HFF-Myc (cell line): ENCODE measurements at regions not wholly inside any gene's neighbourhood (a gene's known extent, or its start where the extent isn't known, plus 50 kb on each side); places are given as distances from the start of the nearest gene placed in this dataset.
"Not testable (repeated sequence)": the region's sequence is repeated elsewhere in the genome, so short reads cannot be mapped to it uniquely, and the experiment has no call there.

Experiments used
- DNase-seq: peaks from one replicate; pipeline ENCODE4 v3.0.0-alpha.2; 2011; ENCODE audit warnings: low read depth; ENCODE audit errors: extremely low read depth
- H3K4me3 ChIP-seq: replicated peaks from 2 replicates; pipeline ENCODE4 v1.5.1; 2011; ENCODE audit warnings: low read depth, mild to moderate bottlenecking, control low read depth, low read length
- TF ChIP-seq, protein P1 (sequence below): IDR thresholded peaks from 2 replicates; pipeline ENCODE4 v1.5.1; 2012; ENCODE audit warnings: mild to moderate bottlenecking, low read depth, low read length, control low read depth; ENCODE audit errors: missing control alignments

DNA sequence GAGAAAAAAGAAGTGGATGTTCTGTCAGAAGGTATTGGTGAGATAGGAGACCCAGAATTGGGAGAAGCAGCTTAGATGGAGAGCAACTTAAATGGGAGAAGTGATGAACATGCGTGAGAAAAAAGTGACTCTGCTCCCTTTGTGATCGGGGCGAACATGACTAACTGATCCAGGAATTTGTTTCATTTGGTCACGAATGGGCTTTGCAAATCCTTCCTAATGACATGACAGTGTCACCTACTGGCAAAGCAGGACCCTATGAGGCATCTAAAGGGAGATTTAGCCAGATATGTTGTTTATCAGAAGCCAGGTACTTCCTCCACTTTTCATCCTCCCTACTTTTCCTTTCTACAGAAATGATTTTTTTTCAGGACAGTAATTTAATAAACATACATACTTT is 787.4 kb upstream of the RGMB start:
- DNase-seq = peak; percentile 1
- no peak overlapping the region for H3K4me3 ChIP-seq

DNA sequence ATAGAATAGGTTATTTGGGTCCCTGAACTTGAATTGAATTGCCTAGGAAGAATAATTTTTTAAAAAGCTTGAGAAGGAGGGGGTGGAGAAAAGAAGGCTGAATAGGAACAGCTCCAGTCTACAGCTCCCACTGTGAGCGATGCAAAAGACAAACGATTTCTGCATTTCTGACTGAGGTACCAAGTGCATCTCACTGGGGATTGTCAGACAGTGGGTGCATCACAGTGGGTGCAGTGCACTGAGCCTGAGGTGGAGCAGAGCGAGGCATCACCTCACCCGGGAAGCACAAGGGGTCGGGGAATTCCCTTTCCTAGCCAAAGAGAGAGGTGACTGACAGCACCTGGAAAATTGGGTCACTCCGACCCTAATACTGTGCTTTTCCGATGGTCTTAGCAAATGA is 782.2 kb upstream of the RGMB start:
- no peak for DNase-seq
- H3K4me3 ChIP-seq = no peak overlapping the region
- TF ChIP-seq, protein P1, sequence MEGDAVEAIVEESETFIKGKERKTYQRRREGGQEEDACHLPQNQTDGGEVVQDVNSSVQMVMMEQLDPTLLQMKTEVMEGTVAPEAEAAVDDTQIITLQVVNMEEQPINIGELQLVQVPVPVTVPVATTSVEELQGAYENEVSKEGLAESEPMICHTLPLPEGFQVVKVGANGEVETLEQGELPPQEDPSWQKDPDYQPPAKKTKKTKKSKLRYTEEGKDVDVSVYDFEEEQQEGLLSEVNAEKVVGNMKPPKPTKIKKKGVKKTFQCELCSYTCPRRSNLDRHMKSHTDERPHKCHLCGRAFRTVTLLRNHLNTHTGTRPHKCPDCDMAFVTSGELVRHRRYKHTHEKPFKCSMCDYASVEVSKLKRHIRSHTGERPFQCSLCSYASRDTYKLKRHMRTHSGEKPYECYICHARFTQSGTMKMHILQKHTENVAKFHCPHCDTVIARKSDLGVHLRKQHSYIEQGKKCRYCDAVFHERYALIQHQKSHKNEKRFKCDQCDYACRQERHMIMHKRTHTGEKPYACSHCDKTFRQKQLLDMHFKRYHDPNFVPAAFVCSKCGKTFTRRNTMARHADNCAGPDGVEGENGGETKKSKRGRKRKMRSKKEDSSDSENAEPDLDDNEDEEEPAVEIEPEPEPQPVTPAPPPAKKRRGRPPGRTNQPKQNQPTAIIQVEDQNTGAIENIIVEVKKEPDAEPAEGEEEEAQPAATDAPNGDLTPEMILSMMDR = no peak

More for the DNA sequence above, 787.4 kb upstream of the RGMB start:
- TF ChIP-seq, protein P1 = no peak

DNA sequence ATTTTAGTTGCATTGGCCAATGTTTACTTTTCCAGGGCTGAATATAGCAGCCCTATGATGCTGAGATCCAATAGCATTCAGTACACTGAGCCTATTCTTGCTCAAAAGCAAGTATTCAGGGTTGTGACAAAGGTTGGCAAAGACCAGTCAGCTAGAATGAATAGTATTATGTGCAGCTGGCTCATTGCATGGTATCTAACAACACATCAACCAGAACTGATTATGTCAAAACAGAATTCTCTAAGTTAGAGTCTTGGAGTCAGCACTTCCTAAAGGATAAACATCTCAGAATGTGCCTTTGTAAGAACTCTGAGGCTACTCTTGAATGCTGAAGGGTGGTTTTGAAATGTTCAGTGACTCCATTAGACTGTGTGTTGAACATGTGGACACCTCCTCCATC is 774.5 kb upstream of the RGMB start:
- no peak for DNase-seq
- H3K4me3 ChIP-seq = no peak overlapping the region
- TF ChIP-seq, protein P1 = no peak

DNA sequence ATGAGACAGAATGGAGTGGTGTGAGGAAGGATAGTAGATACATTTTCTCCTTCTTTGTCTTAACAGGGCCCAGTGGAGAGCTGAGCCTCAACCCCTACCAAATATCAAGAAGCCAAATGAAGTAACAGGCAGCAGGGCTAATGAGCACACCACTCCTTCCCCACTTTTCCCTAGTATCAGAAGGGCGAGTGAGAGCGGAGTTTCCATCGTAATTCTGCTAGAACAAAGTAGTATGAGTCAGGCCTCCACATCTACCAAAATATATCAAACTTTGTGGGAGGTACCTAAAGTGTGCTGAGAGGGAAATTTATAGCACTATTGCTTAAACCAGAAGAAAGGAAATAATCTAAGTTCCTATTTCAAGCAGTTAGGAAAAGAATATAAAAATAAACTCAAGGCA is 769.0 kb upstream of the RGMB start:
- no peak for DNase-seq
- TF ChIP-seq, protein P1 = no peak
- H3K4me3 ChIP-seq = no peak overlapping the region

DNA sequence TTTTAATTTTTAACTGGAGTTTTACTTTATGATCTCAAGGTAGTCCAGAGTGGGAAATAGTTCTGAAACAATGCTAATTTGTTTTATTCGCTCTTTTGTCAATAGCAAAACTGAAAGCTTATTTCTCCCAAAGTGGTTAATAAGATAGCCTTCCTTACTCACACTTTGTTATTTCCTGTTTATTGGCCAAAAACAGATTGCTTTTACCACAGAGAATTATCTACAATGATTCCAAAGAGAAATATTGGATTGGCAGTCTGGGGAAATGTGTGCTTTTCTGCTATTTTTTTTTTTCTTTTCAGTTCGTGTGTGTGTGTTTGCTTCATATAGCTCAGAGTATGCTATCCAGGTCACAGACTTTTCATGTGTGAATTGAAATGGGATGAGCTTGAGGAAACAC is 756.7 kb upstream of the RGMB start:
- H3K4me3 ChIP-seq = no peak overlapping the region
- no peak for DNase-seq
- TF ChIP-seq, protein P1 = no peak

DNA sequence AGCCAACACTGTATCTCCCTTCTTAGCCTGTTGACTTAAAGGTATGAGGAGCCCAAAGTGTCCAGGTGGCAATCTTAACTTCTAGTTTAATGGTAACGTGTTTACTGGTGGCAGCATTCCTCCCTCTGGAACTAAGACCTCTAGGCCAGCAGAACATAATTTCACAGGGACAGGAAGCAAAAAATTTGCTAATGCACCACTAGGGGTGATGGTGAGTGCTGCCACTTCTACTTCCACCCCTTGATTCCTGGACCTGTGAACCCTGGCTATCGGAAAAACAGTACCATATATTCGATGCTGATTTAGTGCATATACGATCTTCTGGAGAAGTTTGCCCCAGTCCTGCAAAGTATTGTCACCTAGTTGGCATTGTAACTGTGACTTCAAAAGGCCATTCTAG is 743.2 kb upstream of the RGMB start:
- DNase-seq, H3K4me3 ChIP-seq: not testable (repeated sequence)

DNA sequence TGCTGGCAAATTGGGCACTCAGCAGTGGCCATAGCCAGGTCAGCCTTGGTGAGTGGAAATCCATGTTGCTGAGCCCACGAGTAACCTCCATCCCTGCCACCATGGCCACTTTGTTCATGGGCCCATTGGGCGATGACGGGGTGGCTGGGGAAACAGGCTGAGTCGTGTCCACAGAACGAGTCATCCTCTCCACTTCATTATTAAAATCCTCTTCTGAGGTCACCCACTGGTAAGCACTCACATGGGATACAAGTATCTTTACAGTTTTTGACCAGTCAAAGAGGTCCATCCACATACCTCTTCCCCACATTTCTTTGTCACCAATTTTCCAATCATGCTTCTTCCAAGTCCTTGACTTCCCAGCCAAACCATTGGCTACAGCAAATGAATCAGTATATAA is 742.4 kb upstream of the RGMB start:
- H3K4me3 ChIP-seq, DNase-seq: not testable (repeated sequence)

More for the DNA sequence above, 743.2 kb upstream of the RGMB start:
- TF ChIP-seq, protein P1 = peak; percentile 20
